ENCODE measurements at regions not wholly inside any gene's neighbourhood (a gene's known extent, or its start where the extent isn't known, plus 50 kb on each side); places are given as distances from the start of the nearest gene placed in this dataset.

GRCh38 chr5:67437905-67438845, 241.6 kb upstream of the CD180 start:
- TF ChIP-seq, protein P1, sequence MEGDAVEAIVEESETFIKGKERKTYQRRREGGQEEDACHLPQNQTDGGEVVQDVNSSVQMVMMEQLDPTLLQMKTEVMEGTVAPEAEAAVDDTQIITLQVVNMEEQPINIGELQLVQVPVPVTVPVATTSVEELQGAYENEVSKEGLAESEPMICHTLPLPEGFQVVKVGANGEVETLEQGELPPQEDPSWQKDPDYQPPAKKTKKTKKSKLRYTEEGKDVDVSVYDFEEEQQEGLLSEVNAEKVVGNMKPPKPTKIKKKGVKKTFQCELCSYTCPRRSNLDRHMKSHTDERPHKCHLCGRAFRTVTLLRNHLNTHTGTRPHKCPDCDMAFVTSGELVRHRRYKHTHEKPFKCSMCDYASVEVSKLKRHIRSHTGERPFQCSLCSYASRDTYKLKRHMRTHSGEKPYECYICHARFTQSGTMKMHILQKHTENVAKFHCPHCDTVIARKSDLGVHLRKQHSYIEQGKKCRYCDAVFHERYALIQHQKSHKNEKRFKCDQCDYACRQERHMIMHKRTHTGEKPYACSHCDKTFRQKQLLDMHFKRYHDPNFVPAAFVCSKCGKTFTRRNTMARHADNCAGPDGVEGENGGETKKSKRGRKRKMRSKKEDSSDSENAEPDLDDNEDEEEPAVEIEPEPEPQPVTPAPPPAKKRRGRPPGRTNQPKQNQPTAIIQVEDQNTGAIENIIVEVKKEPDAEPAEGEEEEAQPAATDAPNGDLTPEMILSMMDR (IDR thresholded peaks at IDR 0.05; ENCODE audit: extremely low read depth in 1 of 2, insufficient read depth in 1 of 2, low read depth in 1 of 2, low read length in 2 of 2) = no peak
- TF ChIP-seq, protein P2, sequence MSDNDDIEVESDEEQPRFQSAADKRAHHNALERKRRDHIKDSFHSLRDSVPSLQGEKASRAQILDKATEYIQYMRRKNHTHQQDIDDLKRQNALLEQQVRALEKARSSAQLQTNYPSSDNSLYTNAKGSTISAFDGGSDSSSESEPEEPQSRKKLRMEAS (IDR thresholded peaks at IDR 0.05; ENCODE audit: insufficient read depth, insufficient read length) = no peak
- TF ChIP-seq FOS (IDR thresholded peaks at IDR 0.05; ENCODE audit: borderline replicate concordance, insufficient read depth, low read length) (no peak), POLR2A (IDR thresholded peaks at IDR 0.05; ENCODE audit: low read depth, low read length) (no peak), POLR2AphosphoS5 (IDR thresholded peaks at IDR 0.05; ENCODE audit: insufficient read depth, low read depth, low read length) (no peak), EZH2 (IDR thresholded peaks at IDR 0.05; ENCODE audit: borderline replicate concordance, low read depth, low read length, severe bottlenecking) (no peak)

Data from endothelial cell of umbilical vein (primary cell).